Fibroblast of villous mesenchyme (primary cell): ENCODE measurements at regions not wholly inside any gene's neighbourhood (a gene's known extent, or its start where the extent isn't known, plus 50 kb on each side); places are given as distances from the start of the nearest gene placed in this dataset.
A peak's percentile ranks its signal among the peaks of the same experiment; 100 is the strongest.

Experiments
- DNase-seq: peaks from one replicate; pipeline ENCODE4 v3.0.0-alpha.2; 2010; ENCODE audit warnings: low read depth
- H3K4me3 ChIP-seq: 2 replicates; pipeline ENCODE4 v1.5.1; 2011; ENCODE audit warnings: low read depth, mild to moderate bottlenecking, low read length
- TF ChIP-seq, protein P1 (sequence below): IDR thresholded peaks from 2 replicates; pipeline ENCODE4 v1.5.1; 2012; ENCODE audit warnings: low read depth, mild to moderate bottlenecking, low read length; ENCODE audit not compliant: insufficient read depth

DNA sequence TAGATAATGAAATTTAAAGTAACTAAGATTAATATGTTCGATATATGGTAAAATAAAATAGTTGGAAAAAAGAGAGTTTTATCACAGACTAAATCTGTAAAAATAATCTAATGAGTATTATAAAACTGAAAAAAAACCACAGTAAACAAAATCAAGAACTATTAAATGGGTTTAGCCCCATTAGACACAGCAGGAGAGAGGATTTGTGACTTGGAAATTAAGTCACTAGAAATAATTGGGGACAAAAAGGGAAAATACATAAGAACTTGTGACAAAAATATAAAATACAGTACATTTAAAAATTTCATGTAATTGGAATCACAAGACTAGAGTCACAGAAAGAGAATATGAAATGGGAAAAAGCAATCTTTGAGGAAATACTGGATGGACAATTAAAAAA lies 1114.6 kb upstream of the KLHL29 start:
- TF ChIP-seq, protein P1, sequence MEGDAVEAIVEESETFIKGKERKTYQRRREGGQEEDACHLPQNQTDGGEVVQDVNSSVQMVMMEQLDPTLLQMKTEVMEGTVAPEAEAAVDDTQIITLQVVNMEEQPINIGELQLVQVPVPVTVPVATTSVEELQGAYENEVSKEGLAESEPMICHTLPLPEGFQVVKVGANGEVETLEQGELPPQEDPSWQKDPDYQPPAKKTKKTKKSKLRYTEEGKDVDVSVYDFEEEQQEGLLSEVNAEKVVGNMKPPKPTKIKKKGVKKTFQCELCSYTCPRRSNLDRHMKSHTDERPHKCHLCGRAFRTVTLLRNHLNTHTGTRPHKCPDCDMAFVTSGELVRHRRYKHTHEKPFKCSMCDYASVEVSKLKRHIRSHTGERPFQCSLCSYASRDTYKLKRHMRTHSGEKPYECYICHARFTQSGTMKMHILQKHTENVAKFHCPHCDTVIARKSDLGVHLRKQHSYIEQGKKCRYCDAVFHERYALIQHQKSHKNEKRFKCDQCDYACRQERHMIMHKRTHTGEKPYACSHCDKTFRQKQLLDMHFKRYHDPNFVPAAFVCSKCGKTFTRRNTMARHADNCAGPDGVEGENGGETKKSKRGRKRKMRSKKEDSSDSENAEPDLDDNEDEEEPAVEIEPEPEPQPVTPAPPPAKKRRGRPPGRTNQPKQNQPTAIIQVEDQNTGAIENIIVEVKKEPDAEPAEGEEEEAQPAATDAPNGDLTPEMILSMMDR, result no peak
- DNase-seq, result no peak
- no peak overlapping the region for H3K4me3 ChIP-seq

DNA sequence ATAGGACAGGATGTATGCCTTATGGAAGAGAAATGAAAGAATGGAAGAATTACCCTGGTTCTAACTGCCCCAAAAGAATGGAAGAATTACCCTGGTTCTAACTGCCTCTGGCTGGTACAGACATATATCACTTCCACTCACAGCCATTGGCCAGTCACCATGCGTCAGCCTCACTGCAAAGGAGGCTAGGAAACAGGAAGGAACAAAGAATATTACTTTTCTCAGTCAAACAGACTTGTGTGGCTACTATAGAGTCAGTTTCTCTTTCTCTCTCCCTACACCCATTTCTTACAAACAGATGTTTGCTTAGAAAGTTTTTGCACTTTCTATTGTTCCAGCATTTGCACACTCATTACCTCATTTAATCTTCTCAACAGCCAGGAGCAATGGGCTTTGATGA lies 1111.1 kb upstream of the KLHL29 start:
- DNase-seq, result no peak
- TF ChIP-seq, protein P1, result no peak
- H3K4me3 ChIP-seq, result no peak overlapping the region

DNA sequence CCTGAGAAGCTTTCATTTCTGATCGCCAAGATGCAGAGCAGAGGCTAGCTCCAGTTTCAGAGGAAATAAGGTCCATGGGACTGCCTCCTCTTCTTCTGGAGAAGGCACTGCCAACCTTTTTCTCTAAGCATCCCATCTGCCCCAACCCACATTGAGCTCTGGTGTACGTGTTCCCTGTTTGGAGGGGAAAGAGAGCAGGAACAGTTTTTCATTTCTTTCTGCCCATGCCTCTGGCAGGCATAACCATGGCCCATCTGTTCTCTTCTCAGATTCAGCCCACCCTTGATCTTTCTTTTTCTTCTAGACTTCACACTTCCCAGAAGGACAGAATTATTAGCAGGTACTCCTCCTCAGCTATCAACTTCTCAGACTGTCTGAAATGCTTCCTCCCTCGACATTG lies 1110.3 kb upstream of the KLHL29 start:
- DNase-seq, result no peak
- no peak overlapping the region for H3K4me3 ChIP-seq
- TF ChIP-seq, protein P1, result no peak

DNA sequence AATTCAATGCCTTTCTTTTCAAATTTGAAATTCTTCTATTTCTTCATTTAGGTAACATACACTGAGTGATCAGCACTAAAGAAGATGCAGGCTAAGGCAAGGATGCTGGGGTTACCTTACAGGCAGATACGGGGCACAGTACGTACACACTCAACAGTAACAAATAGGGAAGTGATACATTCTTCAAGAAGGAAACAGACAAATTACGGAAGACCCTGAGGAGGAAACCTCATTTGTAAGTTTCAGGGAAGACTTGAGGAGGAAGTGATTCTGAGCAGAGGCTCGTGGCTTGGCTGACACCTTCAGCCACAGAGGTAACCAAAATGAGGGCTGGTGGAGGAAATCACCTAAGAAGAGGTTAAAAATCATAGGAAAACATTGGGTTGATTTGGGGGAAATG lies 1108.3 kb upstream of the KLHL29 start:
- TF ChIP-seq, protein P1, result no peak
- DNase-seq, result no peak
- H3K4me3 ChIP-seq, result no peak overlapping the region

DNA sequence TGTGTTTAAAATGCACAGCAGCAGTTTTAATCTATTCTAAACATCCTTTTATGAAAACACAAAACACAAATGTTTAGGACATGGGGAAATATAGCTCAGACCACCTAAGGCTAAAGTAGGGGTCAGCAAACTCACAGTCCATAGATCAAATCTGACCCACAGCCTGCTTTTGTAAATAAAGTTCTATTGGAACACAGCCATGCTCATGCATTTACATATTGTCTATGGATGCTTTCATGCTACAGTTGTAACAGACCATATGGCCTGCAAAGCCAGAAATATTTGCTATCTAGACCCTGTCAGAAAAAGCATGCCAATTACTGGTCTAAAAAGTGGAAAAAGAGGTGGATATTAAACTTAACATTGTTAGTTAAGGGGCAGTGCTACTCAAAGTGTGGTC lies 1105.4 kb upstream of the KLHL29 start:
- H3K4me3 ChIP-seq, result no peak overlapping the region
- TF ChIP-seq, protein P1, result no peak
- no peak for DNase-seq

DNA sequence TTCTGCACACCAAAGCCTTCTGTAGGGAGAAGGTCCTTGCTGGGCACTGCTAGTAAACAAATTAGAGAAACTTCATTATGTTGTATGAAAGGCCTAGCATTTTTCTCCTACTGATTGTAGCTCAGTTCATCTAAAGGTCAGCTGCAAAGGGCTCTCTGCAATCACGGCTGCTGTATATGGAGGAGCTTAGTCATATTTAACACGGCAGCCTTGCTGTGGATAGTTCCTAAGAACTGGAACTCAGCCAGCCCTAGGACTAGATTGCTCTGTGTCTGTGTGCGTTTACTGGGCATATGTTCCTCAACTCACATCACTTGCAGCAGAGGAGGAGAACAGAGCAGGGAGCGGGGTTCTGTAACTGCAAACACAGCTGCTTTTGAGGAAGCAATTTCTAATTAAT lies 1103.9 kb upstream of the KLHL29 start:
- H3K4me3 ChIP-seq, result no peak overlapping the region
- DNase-seq, result peak; percentile 3
- TF ChIP-seq, protein P1, result no peak

DNA sequence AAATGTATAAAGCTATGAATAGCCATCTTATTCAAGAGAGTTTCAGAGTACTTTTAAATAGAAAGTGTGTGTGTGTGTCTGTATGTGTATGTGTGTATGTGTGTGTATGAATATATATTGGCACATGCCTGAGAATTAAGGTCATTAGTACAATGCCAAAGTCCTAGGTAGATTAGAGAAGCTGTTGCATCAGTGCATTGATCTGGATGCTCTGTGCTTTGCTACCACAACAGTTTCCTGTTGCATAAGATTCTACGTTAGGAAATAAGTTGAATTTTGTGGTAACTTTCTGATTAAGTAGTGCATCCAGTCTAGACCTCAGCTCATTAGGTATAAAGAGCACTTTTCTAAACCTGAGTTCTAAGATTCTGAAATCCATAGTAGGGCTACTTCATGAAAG lies 1102.8 kb upstream of the KLHL29 start:
- TF ChIP-seq, protein P1, result no peak
- DNase-seq, result no peak
- no peak overlapping the region for H3K4me3 ChIP-seq
